Epithelial cell of esophagus (primary cell): ENCODE measurements at regions not wholly inside any gene's neighbourhood (a gene's known extent, or its start where the extent isn't known, plus 50 kb on each side); places are given as distances from the start of the nearest gene placed in this dataset.

Experiments
- DNase-seq: peaks from one replicate; pipeline ENCODE4 v3.0.0; 2010; ENCODE audit warnings: low read depth
- H3K4me3 ChIP-seq: 2 replicates; pipeline ENCODE4 v1.5.1; 2011; ENCODE audit warnings: mild to moderate bottlenecking, low read length, control low read depth
- TF ChIP-seq, protein P1 (sequence below): IDR thresholded peaks from 2 replicates; pipeline ENCODE4 v1.5.1; 2011; ENCODE audit warnings: low read depth, mild to moderate bottlenecking, low read length, control low read depth, inconsistent platforms; ENCODE audit not compliant: insufficient read depth; ENCODE audit errors: missing control alignments

DNA sequence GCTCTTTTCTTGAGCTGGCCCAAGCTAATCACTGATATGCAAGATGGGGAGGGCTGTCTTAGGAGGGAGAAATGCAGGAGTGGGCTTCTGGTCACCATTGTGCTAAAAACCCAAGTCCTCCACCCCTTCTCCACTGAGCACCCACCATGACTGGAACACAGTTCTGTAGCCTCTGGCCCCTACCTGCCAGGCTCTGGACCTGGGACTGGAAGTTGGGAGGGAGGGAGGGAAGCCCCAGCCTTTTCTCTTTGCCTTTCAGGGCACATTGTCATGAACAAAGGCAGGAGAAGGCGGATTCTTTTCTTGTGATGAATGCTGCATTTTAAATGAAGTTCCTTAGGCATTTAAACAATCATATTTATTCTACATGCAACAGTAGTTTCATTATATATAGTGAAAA is 559.1 kb upstream of the TRPC7 start:
- no peak for DNase-seq
- TF ChIP-seq, protein P1, sequence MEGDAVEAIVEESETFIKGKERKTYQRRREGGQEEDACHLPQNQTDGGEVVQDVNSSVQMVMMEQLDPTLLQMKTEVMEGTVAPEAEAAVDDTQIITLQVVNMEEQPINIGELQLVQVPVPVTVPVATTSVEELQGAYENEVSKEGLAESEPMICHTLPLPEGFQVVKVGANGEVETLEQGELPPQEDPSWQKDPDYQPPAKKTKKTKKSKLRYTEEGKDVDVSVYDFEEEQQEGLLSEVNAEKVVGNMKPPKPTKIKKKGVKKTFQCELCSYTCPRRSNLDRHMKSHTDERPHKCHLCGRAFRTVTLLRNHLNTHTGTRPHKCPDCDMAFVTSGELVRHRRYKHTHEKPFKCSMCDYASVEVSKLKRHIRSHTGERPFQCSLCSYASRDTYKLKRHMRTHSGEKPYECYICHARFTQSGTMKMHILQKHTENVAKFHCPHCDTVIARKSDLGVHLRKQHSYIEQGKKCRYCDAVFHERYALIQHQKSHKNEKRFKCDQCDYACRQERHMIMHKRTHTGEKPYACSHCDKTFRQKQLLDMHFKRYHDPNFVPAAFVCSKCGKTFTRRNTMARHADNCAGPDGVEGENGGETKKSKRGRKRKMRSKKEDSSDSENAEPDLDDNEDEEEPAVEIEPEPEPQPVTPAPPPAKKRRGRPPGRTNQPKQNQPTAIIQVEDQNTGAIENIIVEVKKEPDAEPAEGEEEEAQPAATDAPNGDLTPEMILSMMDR, result no peak
- H3K4me3 ChIP-seq, result no peak overlapping the region

DNA sequence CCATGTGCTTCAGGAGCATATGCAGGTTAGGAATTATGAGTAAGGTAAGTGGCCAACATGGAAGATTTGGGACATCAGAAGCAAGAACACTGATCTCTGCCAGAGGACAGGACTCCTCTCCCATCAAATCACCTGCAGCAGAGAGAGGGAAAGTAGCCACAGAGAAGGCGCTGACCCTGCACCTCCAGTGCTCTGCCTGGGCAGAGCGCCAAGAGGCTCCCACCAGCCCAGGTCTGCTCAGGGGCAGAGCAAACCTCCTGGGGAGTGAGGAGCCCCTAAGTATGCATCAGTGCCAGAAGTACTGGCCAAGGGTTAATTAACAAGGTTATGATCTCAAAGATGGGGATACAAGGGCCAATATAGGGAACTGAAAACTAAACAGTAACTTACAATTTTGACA is 545.3 kb upstream of the TRPC7 start:
- DNase-seq, result no peak
- no peak overlapping the region for H3K4me3 ChIP-seq
- TF ChIP-seq, protein P1, result no peak

DNA sequence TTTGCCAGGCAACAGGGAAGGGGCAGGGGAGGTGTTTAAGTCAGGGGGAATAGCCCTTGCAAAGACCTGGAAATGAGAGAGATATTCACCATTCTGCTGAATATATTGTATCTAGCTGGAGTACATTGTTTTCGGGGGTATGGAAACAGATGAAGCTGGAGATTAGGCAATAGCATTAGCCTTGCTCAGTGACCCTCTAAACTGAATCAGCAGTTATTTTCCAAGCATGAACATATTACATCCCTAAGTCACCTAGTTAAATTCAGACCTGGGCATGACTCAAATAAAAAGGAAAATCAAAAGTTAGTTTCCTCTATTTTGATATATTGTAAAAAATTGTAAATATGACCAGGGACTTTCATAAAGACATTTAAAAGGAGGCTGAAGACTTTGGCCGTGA is 544.6 kb upstream of the TRPC7 start:
- no peak for DNase-seq
- TF ChIP-seq, protein P1, result no peak

DNA sequence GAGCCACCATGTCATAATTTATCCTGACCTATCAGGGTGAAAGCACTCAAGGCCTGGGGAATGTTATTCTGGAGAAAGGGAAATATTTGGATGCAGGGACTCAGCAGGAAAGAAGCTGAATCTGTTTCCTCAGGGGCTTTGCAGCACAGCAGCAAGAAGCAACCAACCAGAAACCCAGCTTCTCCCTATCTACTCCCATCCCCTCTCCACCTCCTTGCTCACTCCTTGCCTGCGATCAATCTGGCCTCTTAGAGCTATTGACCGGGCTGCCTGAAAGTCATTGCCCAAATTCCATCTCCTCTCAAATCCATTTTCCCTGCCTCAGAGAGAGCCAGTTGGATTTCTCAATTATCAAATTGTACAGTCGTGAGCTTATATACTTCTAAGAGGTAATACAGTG is 542.0 kb upstream of the TRPC7 start:
- DNase-seq, result no peak
- no peak overlapping the region for H3K4me3 ChIP-seq
- TF ChIP-seq, protein P1, result no peak

More for the DNA sequence above, 544.6 kb upstream of the TRPC7 start:
- no peak overlapping the region for H3K4me3 ChIP-seq

DNA sequence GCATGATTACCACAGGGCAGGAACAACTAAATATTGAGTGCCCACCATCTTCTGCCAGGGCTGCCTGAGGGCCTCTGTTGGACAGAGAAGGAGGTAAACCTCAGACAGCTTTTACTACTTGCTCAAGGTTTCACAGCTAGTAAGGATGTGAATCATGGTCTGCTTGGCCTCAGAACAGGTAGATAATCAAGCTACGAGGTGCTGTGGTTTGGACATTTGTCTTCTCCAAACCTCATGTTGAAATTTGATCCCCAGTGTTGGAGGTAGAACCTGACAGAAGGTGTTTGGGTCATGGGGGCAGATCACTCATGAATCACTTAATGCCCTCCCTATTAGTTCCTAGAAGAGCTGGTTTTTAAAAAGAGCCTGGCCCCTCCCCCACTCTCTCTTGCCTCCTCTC is 541.2 kb upstream of the TRPC7 start:
- no peak overlapping the region for H3K4me3 ChIP-seq
- DNase-seq, result peak; percentile 33
- TF ChIP-seq, protein P1, result no peak

DNA sequence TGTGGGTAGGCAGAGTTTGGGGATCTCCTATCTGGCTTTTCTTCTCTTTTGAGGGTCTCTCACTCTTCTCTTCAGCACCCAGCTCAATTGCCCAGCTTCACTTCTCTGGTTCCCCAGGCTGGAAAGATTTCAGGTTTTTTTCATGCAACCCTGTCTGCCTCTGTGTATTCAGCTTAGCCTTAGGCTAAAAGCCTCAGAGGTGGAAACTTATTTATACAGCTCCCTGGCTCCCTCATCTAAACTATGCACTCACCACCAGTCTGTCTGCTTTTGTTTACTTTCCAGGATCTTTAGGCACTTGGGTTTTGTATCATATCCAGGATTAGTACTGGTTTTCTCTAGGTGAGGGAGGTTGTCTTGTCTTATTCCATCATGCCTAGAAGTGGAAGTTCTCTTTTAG is 540.2 kb upstream of the TRPC7 start:
- no peak overlapping the region for H3K4me3 ChIP-seq
- TF ChIP-seq, protein P1, result no peak
- DNase-seq, result no peak

GRCh38 chr5:136894070-136894469 is 528.7 kb upstream of the TRPC7 start:
- TF ChIP-seq, protein P1, result no peak

More at GRCh38 chr5:136894070-136894469, 528.7 kb upstream of the TRPC7 start:
- H3K4me3 ChIP-seq, result no peak overlapping the region
- DNase-seq, result no peak
